Neural cell (in vitro differentiated cells): ENCODE measurements at regions not wholly inside any gene's neighbourhood (a gene's known extent, or its start where the extent isn't known, plus 50 kb on each side); places are given as distances from the start of the nearest gene placed in this dataset.

ENCODE experiments used
- H2AFZ ChIP-seq: fragments of 200-600, 300-800 bp; sonication (generic), shearing (Covaris generic); 2 replicates; pipeline ENCODE4 v1.6.0; 2014; ENCODE audit warnings: low read depth, mild to moderate bottlenecking, antibody characterized with exemption, low read length, moderate library complexity
- H3F3A ChIP-seq: fragments of 200-600 bp; shearing (Covaris generic); 2 replicates; pipeline ENCODE4 v1.6.1; 2016; ENCODE audit warnings: mild to moderate bottlenecking, moderate library complexity, mixed read lengths, antibody characterized with exemption, low read length; ENCODE audit not compliant: insufficient read depth, poor library complexity, severe bottlenecking
- H3K27ac ChIP-seq: fragments of 200-600, 300-800 bp; sonication (generic), shearing (Covaris generic); 2 replicates; pipeline ENCODE4 v1.5.1; 2014; ENCODE audit warnings: mild to moderate bottlenecking, low read length, moderate library complexity
- H3K27me3 ChIP-seq: fragments of 300-800, 200-600 bp; sonication (generic), shearing (Covaris generic); 2 replicates; pipeline ENCODE4 v1.6.0; 2014; ENCODE audit warnings: mild to moderate bottlenecking, low read depth, low read length, moderate library complexity; ENCODE audit not compliant: insufficient read depth
- H3K36me3 ChIP-seq: fragments of 300-800, 200-600 bp; sonication (generic), shearing (Covaris generic); 2 replicates; pipeline ENCODE4 v1.5.1; 2014; ENCODE audit warnings: mild to moderate bottlenecking, antibody characterized with exemption, low read length, moderate library complexity; ENCODE audit not compliant: insufficient read depth
- H3K4me2 ChIP-seq: fragments of 300-800, 200-600 bp; sonication (generic), shearing (Covaris generic); 2 replicates; pipeline ENCODE4 v1.6.0; 2014; ENCODE audit warnings: mild to moderate bottlenecking, low read length
- H3K4me3 ChIP-seq: fragments of 300-800, 200-600 bp; sonication (generic), shearing (Covaris generic); 2 replicates; pipeline ENCODE4 v1.5.1; 2014; ENCODE audit warnings: mild to moderate bottlenecking, low read length, moderate library complexity
- H3K79me2 ChIP-seq: fragments of 200-600 bp; shearing (Covaris generic); replicated peaks from 2 replicates; pipeline ENCODE4 v1.6.0; 2014; ENCODE audit warnings: mild to moderate bottlenecking, low read length, moderate library complexity; ENCODE audit not compliant: insufficient read depth
- H3K9ac ChIP-seq: fragments of 300-800, 200-600 bp; sonication (generic), shearing (Covaris generic); 2 replicates; pipeline ENCODE4 v1.6.1; 2016; ENCODE audit warnings: mild to moderate bottlenecking, low read length, mixed read lengths
- H3K9me2 ChIP-seq: fragments of 200-600 bp; shearing (Covaris generic); 2 replicates; pipeline ENCODE4 v1.6.1; 2016; ENCODE audit warnings: mild to moderate bottlenecking, low read length, mixed read lengths; ENCODE audit not compliant: insufficient read depth
- H3K9me3 ChIP-seq: fragments of 200-600, 300-800 bp; sonication (generic), shearing (Covaris generic); 2 replicates; pipeline ENCODE4 v1.6.1; 2016; ENCODE audit warnings: mild to moderate bottlenecking, mixed run types, low read length, moderate library complexity, mixed read lengths
- H4K20me1 ChIP-seq: fragments of 200-600 bp; shearing (Covaris generic); 2 replicates; pipeline ENCODE4 v1.6.1; 2016; ENCODE audit warnings: mild to moderate bottlenecking, mixed run types; ENCODE audit not compliant: insufficient read depth
- CTCF ChIP-seq: fragments of 450-650 bp; IDR thresholded peaks from 2 replicates; pipeline ENCODE4 v1.5.1; 2014; ENCODE audit warnings: antibody characterized with exemption, mild to moderate bottlenecking, moderate library complexity; ENCODE audit not compliant: poor library complexity, severe bottlenecking
- EP300 ChIP-seq: fragments of 450-650 bp; conservative IDR thresholded peaks from 2 replicates; pipeline ENCODE4 v1.6.1; 2014; ENCODE audit warnings: antibody characterized with exemption, mild to moderate bottlenecking, moderate library complexity; ENCODE audit not compliant: poor library complexity, severe bottlenecking
- EZH2 ChIP-seq: fragments of 200-600, 300-800 bp; shearing (Covaris generic), sonication (generic); IDR thresholded peaks from 2 replicates; pipeline ENCODE4 v1.6.1; 2014; ENCODE audit warnings: antibody characterized with exemption, low read length, borderline replicate concordance, mild to moderate bottlenecking; ENCODE audit not compliant: insufficient read depth, poor library complexity, severe bottlenecking
- MXI1 ChIP-seq: fragments of 450-650 bp; conservative IDR thresholded peaks from 2 replicates; pipeline ENCODE4 v1.6.1; 2014; ENCODE audit warnings: antibody characterized with exemption, mild to moderate bottlenecking; ENCODE audit not compliant: poor library complexity, severe bottlenecking
- POLR2AphosphoS5 ChIP-seq: IDR thresholded peaks from 2 replicates; pipeline ENCODE4 v1.6.1; 2012
- RAD21 ChIP-seq: fragments of 450-650 bp; conservative IDR thresholded peaks from 2 replicates; pipeline ENCODE4 v1.6.1; 2014; ENCODE audit warnings: antibody characterized with exemption, mild to moderate bottlenecking, moderate library complexity
- REST ChIP-seq: IDR thresholded peaks from 2 replicates; pipeline ENCODE4 v1.6.1; 2012; ENCODE audit warnings: borderline replicate concordance
- SMC3 ChIP-seq: fragments of 450-650 bp; conservative IDR thresholded peaks from 2 replicates; pipeline ENCODE4 v1.6.1; 2014; ENCODE audit warnings: antibody characterized with exemption, mild to moderate bottlenecking, moderate library complexity; ENCODE audit not compliant: poor library complexity
- TAF1 ChIP-seq: IDR thresholded peaks from 2 replicates; pipeline ENCODE4 v1.6.1; 2012; ENCODE audit warnings: low read depth

DNA sequence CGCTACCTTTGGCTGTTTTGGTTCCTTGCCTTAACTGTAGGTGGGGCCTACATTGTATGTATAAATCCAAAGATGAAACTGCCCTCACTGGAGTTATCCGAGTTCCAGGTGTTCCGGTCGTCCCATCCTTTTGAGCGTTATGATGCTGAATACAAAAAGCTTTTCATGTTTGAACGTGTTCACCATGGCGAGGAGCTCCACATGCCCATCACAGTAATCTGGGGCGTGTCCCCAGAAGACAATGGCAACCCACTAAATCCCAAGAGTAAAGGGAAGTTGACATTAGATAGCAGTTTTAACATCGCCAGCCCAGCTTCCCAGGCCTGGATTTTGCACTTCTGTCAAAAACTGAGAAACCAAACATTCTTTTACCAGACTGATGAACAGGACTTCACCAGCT is 139.5 kb downstream of the TLR5 start:
- TF ChIP-seq EP300 (no peak), SMC3 (no peak), CTCF (no peak), TAF1 (no peak), MXI1 (no peak), REST (no peak), RAD21 (no peak), EZH2 (no peak), POLR2AphosphoS5 (no peak)
- Histone ChIP-seq H3K27me3 (no peaks in the 10 kb centered on the region), H3F3A (no peaks in the 10 kb centered on the region), H3K9ac (no peak overlapping the region), H3K4me2 (no peak overlapping the region), H3K79me2 (no peaks in the 10 kb centered on the region), H4K20me1 (no peaks in the 10 kb centered on the region), H3K9me2 (no peaks in the 10 kb centered on the region), H3K4me3 (no peak overlapping the region), H3K36me3 (peaks cover 7% of the 10 kb centered on the region), H2AFZ (no peak overlapping the region), H3K9me3 (no peaks in the 10 kb centered on the region), H3K27ac (no peak overlapping the region)

- no peaks in the 10 kb centered on the region for H3K9me2 ChIP-seq
- no peaks in the 10 kb centered on the region for H3K79me2 ChIP-seq
- H3K27ac ChIP-seq: peak overlapping the region; percentile 72
- no peaks in the 10 kb centered on the region for H3F3A ChIP-seq
- no peaks in the 10 kb centered on the region for H3K9me3 ChIP-seq
- peaks cover 7% of the 10 kb centered on the region for H3K36me3 ChIP-seq
- H4K20me1 ChIP-seq: no peaks in the 10 kb centered on the region
- H3K27me3 ChIP-seq: no peaks in the 10 kb centered on the region
- H2AFZ ChIP-seq: no peak overlapping the region
- peak overlapping the region; percentile 19 for H3K4me3 ChIP-seq
- no peak overlapping the region for H3K4me2 ChIP-seq
- TF ChIP-seq POLR2AphosphoS5 (no peak), MXI1 (no peak), EZH2 (no peak), REST (no peak), EP300 (no peak), SMC3 (no peak)
- peak overlapping the region; percentile 28 for H3K9ac ChIP-seq
Observed at GRCh38 chr1:223006371-223006770, 136.7 kb downstream of the TLR5 start.
